SHP77 treated with DMSO at 0.1 percent for 48 hours (cell line): ENCODE measurements at regions not wholly inside any gene's neighbourhood (a gene's known extent, or its start where the extent isn't known, plus 50 kb on each side); places are given as distances from the start of the nearest gene placed in this dataset.
"Not testable (repeated sequence)": the region's sequence is repeated elsewhere in the genome, so short reads cannot be mapped to it uniquely, and the experiment has no call there.

Experiments used
- DNase-seq: peaks from one replicate; lab custom pipeline; 2025; lab: John Stamatoyannopoulos, UW

- DNase-seq, result not testable (repeated sequence)
These were observed 63.8 kb downstream of the PLXNA1 start for GRCh38 chr3:127046690-127047089.

GRCh38 chr3:127049393-127049792 lies 66.5 kb downstream of the PLXNA1 start:
- DNase-seq, result no peak

GRCh38 chr3:127050733-127051132 lies 67.8 kb downstream of the PLXNA1 start:
- DNase-seq, result no peak

GRCh38 chr3:127052121-127052561 lies 69.2 kb downstream of the PLXNA1 start:
- DNase-seq, result no peak

- no peak for DNase-seq
These were observed 70.1 kb downstream of the PLXNA1 start for GRCh38 chr3:127053026-127053425.

GRCh38 chr3:127053450-127053849 lies 70.5 kb downstream of the PLXNA1 start:
- DNase-seq, result no peak

- no peak for DNase-seq
These were observed 71.1 kb downstream of the PLXNA1 start for GRCh38 chr3:127053979-127054378.

- no peak for DNase-seq
These were observed 73.4 kb downstream of the PLXNA1 start for GRCh38 chr3:127056281-127056680.

GRCh38 chr3:127056976-127057375 lies 74.1 kb downstream of the PLXNA1 start:
- DNase-seq, result no peak

- no peak for DNase-seq
These were observed 76.2 kb downstream of the PLXNA1 start for GRCh38 chr3:127059072-127059471.

GRCh38 chr3:127061641-127062040 lies 78.7 kb downstream of the PLXNA1 start:
- DNase-seq, result no peak

- no peak for DNase-seq
These were observed 80.0 kb downstream of the PLXNA1 start for GRCh38 chr3:127062926-127063325.

GRCh38 chr3:127063916-127064315 lies 81.0 kb downstream of the PLXNA1 start:
- no peak for DNase-seq

GRCh38 chr3:127064391-127065137 lies 81.6 kb downstream of the PLXNA1 start:
- DNase-seq, result no peak

GRCh38 chr3:127065138-127065427 lies 82.2 kb downstream of the PLXNA1 start:
- DNase-seq, result no peak

GRCh38 chr3:127065561-127066290 lies 82.8 kb downstream of the PLXNA1 start:
- no peak for DNase-seq

GRCh38 chr3:127066635-127067034 lies 83.7 kb downstream of the PLXNA1 start:
- no peak for DNase-seq

GRCh38 chr3:127067116-127067910 lies 84.4 kb downstream of the PLXNA1 start:
- no peak for DNase-seq

- no peak for DNase-seq
These were observed 85.3 kb downstream of the PLXNA1 start for GRCh38 chr3:127068111-127068810.

- no peak for DNase-seq
These were observed 86.0 kb downstream of the PLXNA1 start for GRCh38 chr3:127068871-127069270.

- DNase-seq, result no peak
These were observed 87.0 kb downstream of the PLXNA1 start for GRCh38 chr3:127069814-127070440.

- no peak for DNase-seq
These were observed 87.9 kb downstream of the PLXNA1 start for GRCh38 chr3:127070776-127071175.
